ENCODE measurements at regions not wholly inside any gene's neighbourhood (a gene's known extent, or its start where the extent isn't known, plus 50 kb on each side); places are given as distances from the start of the nearest gene placed in this dataset.

DNA sequence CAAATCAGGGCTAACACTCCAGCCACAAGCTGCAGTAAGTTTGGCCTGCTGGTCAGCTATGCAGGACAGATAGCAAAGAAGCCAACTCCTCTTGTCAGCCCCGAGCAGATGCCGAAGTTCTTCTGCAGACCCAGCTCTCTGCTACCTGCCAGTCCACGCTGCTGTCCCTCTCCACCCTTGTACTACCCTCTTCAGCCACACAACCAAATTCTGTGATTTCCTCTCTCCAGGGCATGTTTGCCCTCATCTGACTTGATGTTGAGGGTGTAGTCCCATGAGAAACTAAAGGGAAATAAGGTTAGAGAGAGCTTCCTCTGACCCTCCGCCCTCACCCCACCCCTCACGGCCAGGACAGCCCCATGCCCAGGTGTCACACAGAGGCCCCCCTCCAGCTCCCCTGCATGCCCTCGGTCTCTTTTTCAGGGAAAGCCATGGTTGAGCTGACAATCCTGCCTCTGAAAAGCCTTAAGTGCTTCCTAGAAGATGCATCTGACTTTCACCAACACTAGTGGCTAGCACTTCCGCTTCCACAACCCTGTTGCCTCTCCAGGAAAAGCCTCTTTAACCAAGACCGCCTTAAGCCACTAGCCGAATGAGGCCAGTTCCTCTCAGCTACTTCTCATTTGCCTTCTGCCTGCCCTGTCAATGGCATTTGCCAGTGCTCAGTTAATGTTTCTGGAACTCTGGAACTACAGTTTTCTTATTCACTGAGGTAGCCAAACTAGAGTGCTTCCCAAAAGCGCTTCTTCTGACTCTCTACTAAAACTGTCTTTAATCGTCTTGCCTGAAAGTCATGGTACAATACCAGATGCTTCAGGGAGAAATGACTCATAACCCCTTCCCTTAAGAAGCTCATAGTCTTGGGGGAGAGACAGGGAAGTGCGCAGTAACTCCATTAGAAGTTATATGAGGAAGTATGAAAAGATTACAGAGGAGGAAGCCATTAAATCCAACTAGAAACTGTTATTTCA is 300.4 kb upstream of the STT3B start:
- DNase-seq, result peak; percentile 43

DNA sequence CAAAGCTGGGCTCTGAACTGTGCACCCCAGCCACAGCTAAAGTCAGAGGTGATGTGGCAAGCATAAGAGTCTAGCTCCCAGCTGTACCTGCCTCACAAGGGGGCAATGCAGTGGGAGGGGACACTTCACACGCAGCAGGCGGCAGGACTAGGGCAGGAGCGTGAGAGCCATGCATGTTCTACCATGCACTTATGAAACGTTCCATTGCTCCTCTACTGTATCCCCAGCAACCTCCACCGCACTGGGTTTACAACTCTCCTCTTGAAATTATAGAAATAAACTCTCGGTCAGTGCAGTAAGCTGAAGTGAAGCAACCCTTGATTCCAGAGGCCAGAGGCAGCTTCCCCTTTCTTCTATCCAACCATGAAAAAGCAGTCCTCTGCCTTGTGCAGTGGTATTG is 298.6 kb upstream of the STT3B start:
- no peak for DNase-seq

DNA sequence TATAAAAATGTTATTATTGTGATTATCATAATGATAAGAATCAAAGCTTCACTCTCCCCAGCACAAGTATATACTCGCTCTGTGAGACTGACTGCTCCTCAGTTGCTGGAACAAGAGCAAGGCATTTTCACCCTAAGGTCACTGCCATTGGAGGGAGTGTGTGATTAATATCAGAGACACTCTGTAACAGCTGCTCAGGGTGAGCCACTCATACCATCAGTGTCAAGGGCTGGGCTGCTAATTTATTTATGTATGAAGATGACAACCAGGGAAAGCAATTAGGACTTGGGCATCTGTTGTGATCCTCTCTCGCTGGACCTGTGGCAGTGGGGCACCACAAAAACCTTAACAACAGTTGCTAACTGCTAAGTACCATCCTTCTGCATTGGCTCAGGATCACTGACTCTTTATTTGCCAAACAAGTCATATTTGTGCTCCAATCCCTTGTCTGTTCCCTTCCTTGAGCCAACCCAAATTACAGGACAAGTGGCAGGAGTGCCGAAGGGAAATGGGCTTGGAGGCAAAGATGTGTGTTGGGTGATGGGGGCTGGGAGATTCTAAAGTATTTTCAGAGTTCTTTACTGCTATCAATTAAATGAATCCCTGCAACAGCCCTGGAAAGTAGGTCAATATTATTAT is 297.5 kb upstream of the STT3B start:
- DNase-seq, result no peak

DNA sequence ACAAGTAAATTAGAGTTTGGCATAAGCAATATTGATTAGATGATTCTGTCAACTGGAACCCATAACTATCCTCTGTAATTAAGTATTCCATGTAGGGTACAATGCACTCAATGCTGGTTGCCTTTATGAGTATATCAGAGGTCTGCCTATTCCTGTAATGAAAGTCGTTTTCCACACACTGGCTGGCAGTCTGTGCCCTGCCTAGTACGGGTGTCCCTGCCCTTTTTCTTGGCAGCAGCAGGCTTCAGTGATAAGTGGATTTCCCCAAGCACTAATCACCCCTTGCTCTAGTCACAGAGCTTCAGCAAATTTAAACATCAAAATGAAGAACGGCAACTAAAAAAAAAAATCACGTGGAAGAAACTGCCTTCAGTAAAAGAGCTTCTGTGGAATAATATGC is 294.8 kb upstream of the STT3B start:
- DNase-seq, result no peak

DNA sequence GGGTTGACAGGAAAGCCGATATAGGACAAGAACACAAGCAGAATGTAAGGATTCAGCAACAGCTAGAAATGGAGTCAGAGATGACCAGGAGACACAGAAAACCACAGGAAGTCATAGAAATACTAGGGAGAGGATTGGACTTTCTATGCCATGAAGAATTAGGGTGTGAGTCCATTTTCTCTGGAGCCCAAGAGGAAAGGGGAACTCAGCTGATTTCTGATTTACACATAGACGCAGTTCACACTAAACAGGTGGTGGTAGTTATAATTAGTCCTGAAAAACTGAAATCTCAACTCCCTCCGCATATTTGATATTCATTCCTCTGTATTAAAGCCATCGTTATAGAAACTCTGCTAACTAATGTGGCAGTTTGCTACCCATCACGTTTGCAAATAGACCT is 292.7 kb upstream of the STT3B start:
- DNase-seq, result no peak

DNA sequence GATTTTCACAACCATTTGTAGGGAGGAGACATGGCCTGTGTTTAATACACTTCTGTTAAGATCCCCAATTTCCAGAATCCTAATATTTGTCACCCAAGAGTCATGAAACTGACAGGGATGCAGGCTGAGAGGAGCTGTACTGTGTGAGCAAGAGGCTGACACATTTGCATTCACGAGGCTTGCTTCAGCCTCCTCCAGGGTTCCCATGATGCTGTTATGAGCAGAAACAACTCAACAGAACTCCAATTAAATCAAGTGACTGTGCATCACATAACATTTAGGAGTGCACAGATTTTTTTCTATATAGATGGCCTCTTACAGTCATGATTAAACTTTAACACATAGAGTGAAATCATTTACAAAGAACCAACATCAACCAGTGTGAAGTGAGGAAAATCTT is 292.3 kb upstream of the STT3B start:
- DNase-seq, result no peak

DNA sequence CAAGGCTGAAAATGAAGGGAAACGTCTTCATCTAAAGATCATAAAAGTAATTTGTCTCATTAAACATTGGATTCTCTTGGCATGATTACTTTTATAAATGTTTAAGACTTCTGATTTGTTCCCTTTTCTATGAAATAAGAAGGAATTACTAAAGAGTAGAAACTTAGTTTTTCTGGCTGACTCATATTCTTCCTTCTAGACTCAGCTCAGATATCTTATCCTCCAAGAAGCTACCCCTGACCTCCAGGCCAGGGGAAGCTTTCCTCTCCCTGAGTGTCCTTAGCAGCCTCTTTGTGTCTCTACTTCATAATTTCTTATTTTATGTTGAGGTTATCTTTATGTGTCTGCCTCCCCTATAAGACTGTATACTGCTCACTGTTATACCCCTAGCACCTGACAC is 291.9 kb upstream of the STT3B start:
- no peak for DNase-seq

DNA sequence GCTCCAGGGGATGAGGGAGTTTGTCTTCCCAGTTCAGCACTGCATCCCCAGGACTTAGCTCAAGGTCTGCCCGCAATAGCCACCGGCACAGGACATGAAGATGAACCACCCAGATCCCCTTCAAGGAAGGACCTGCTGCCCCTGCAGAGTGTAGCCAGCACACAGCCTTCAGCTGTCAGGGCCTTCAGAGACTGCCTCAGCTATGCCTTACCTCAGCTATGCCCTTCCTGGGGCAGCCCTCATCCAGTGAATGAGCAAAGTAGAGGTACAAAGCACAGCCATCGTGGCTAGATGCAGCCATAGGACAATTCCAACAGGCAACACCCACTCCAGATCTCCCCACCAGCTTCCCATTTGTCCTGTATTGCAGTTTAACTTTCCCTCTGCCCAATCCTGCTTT is 291.2 kb upstream of the STT3B start:
- DNase-seq, result no peak

DNA sequence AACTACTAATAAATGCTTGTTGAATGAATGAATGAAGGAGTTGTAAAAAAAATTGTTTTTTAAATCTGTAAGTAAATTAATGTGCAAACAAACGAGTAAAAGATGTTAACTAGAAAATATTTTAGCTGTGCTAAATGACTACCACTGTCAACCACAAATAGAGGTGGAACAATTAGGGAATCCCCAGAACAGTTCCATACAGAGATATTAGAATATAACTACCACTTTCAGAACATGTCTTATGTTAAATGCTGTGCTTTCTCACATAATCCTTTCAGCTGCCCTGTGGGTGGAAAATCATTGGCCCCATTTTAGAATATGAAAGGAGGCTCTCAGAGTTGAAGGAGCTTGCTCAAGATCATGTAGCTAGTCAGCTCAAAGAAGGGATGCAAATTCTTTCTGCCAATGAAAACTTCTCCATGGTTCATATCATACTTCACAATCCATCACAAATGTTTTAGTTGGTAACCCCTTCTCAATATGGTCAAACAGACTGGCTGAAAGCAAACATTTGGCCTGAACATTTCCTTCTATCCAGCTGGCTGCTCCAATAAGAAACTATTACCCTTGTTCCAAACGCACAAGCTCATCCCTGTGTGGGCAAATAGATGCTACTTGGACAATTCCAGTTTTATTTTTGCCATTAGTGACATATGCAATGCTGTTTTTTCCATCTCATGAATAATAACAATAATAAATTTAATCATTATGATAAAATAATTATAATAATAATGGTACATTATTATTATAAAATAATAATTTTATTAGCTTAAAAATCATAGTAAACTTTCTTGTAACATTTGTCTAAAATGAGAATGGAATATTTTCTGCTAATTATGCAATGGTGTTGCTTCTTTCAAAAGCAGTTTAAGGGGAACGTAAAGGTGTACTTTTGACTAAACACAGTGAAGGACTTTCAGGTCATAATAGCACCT is 290.4 kb upstream of the STT3B start:
- DNase-seq, result no peak

DNA sequence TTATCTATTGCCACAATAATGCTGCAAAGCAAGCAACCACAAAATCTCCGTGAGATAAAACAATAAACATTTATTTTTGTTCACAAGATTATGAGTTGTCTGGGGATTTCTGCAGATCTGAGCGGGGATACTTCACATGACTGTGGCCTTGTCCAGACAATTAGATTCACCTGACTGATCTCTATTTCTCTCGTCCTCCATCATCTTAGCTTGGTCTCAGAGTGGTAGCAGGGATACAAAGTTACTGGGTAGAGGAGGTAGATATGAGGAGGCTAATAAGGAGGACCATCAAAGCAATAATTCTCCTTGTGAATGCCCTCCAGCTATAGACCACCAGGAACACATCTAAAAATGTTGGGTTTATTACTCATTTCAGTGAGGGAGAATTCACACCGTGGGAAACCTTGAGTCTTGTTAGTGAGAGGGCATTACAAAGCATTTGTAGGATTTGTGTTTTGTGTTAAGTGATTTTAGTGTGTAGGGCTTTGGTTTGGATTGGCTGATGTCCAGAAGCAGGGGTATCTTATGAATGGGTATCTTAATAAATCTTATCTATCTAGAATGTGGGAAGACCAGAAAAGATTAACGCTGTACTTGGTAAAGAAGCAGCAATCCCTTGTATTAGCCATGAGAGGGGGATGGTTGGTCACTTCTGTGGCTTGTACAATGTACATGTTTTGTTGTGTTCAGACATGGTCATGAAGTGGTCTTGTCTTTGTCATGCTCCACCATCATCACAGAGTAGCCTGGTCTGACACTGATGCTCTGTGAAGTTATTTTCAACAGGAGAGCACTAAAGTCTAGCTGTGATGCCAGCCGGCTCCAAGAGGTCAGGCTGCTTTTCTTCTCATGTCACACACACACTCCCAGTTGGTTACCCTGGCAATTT is 287.6 kb upstream of the STT3B start:
- DNase-seq, result no peak

DNA sequence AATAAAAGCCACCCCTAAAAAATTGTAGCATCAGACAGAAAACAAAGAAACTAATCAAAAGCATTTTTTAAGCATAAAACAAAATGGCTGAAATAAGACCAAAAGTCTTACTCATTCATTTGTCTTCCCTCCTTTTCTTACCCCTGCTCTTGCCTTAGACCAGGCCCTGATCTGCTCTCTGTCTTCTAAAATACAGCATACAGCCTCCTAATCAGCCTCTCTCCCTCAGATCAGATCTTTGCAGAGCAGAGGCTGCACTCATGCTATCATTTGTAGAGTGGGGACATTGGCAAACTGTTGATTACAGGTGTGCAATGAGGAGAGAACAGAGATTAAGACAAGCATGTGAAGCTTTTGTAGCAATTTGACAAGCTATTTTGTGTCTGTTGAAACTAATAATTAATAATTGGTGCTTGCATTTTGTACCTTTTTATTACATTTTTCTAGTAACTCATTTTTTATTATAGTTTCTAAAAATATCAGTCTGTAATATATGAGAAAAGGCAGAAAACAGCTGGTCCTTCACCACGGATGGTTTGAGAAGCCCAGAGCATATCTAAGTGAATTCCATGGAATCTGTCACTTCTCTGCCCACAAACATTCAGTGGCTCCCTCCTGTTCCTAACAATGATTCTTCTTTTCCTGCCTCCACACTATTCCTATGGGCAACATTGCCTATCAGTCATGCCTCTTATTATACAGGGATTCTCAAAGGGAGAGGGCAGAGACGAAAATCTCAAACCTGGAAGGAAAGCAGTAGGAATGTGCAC is 286.2 kb upstream of the STT3B start:
- no peak for DNase-seq

DNA sequence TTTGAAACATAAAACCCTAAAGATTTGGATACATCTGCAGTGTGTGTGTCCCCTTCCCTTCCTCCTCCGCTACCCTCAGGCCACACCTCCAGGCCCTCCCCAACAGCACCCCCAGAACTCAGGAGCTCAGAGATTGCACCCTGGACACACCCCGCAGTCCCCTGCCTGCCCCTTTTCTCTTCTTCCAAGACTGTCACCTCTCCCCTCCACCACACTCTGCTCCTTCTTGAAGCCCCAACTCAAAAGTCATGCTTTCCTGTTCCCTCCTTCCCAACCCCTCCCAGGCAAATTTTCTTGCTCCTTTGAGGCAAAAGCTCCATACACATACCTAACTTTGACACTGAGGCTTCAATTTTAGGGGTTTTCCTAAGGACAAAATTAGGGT is 285.7 kb upstream of the STT3B start:
- no peak for DNase-seq

DNA sequence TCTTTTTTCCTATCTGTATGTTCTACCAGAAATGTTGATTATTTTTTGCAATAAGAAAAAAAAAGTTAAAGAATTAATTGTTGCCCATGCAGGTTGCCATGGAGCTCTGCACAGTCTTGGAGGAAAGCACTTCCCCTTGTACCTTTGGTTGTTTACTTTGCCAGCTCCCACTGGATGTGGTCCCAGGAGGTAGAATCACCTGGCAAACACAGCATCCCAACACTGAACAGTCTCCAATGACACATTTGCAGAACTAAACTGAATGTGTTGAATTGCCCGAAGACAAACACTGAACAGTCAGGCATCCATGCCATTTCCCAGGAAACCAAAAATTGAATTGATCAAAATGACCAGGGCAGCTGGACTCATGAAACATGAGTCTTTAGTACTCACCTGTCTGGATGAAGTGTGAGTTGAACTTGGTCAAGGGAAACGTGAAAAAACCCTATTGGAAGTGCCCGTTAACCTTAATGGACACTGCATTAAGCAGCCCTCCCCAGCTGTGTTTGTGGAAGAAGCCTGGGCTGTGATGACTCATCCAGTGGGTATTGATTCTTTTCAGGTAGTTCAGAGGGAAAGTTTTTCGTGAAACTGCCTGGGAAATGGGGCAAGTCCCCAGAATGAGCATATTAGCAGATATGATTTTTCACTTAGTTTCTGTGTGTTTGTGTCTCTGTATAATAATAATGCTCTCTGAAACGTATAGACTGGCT is 284.7 kb upstream of the STT3B start:
- no peak for DNase-seq

DNA sequence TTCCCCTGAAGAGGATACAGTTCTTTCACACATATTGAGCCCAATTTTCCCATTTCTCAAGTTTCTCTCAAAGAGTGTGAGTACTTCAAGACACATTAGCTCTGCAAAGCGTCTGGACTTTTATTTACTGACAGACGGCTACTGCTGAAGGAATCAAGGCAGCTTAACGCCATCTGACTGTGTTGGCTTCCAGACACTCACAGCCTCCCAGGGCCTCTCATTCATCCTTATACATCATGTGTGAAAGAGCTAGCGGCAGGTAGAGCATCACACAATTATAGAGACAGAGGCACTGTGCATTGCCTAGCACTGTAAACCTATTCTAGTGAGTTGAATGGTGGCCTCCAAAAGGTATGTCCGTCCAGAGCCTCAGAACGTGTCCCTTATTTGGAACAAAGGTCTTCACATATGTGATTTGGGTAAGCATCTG is 284.1 kb upstream of the STT3B start:
- DNase-seq, result no peak

DNA sequence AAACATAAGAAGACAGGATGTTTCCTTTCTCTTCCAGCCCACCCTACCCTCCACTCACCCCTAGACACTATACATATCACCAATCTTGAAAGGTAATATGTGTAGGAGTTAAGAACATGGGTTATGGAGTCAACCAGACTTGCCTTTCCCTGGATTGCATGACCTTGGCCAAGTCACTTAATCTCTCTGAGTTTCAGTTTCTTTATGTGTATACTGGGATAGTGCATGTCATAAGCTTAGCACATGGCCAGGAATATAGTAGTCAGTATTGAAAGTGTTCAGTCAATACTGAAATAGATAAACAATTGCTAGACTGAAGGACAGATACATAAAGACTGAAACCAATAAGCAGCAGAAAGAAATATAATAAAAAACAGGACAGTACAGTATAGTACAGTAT is 283.2 kb upstream of the STT3B start:
- no peak for DNase-seq

DNA sequence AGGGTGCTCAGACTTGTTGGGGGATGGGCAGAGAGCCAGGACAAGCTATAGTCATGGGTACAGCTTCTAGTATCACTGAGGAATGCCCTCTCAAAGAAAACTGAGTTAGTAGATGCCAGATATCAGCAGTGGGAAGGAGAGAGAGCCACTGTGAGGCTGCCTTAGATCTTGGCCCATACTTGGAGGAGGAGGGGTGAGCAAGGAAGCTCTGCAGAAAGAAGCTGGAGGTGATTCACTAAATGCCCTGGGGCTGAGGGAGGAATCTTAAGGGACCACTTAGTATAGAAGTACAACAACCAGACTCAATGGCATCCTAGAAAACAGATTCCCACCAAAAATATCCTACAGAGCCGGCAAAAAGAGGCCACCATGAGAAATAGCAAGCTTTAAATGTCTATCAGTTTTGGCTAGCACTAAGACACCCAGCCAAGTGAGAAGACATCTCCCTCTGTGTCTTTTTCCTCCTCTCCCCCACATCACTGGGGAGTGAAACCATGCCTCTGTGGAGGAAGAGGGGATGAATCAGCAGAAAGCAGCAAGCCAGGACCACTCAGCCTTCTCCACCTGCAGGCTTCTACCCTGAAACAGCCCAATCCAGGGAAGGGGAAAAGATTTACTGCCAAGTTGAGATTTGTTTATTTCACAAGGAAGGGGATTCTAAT is 282.5 kb upstream of the STT3B start:
- DNase-seq, result no peak

DNA sequence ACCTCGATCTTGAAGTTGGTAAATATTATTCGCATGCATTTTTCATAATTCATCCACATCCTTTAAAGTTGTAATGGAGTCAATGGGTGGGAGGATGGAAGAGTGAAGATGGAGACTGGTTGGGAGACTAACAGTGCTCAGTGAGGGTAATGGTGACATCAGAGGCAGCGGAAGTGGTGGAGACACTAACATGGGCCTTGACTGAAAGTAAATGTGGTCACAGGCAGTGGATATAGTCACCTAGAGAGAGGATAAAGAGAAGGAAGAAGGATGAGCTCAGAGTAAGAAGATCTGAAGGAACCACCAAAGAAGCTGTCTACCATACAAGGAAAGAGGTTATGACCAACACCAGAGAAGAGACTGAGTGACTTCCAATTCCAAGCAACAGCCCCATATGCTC is 281.6 kb upstream of the STT3B start:
- DNase-seq, result no peak

DNA sequence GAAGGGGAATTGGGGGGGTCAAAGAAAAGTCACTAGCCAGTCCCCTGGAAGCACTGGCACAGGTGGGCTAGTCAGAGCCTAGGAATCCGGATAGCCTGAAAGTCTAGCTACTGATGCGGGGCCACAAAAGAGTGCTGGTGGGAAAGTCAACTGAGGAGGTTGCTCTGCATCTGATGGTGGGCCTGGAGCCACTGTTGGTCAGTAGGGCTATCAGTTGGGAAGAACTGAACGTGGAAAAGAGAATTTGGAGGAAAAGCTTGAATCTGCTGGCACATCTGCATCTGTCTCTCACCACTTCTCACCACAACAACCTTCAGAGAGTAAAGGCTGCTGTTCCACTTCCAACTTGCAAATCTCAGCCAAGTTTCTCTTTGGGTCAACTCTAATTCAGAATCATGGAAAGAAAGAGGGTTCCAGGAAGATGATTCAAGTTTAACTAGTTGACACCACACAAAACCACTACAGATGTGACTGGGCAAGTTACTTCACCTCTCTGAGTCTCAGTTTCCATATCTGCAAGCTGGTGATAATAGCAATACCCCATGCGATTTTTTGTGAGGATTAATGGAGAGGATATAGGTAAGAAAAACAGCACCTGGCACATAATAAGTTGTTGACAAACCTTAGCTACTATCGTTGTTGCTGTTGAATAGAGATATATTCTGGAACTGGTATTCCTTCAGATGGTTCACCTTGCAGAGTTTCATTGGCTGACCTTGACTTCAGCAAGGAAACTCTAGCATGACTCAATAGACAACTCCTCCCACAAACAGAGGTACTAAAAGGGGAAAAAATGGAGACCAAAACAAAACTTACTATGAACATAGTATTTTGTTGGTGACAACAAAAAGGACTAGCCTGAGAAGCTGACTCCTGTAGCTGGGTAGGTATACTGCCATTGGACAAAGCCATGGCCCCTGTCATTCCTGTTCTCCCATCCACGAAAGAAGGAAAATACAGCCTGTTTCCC is 280.2 kb upstream of the STT3B start:
- no peak for DNase-seq

DNA sequence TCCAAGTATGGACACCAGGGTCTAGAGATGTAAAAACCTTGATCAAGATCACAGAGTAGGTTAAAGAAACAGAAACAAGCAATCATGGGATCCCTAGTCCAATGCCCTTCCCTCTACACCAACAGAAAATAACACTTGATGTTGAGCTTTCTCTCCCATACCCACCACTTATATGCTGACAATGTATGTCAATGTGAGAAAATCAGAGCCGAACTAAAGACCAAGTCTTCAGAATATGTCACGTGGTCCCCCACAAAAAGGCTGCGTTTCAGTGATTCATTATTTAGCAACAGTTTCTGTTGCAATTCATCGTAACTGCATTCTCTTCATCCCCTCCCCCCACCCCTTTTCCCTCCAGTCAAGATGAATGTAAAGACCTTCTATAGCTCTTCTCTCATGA is 278.9 kb upstream of the STT3B start:
- peak; percentile 10 for DNase-seq

Data from CD4-positive, alpha-beta T cell treated with Interferon gamma for 1 hour (primary cell).